Ishikawa (cell line): ENCODE measurements at regions not wholly inside any gene's neighbourhood (a gene's known extent, or its start where the extent isn't known, plus 50 kb on each side); places are given as distances from the start of the nearest gene placed in this dataset.

Source experiments
- CEBPB ChIP-seq: IDR thresholded peaks from 2 replicates; pipeline ENCODE4 v1.6.1; 2012
- EGR1 ChIP-seq: IDR thresholded peaks from 2 replicates; pipeline ENCODE4 v1.6.1; 2012
- EP300 ChIP-seq: IDR thresholded peaks from 2 replicates; pipeline ENCODE4 v1.6.1; 2012; ENCODE audit warnings: borderline replicate concordance
- FOXM1 ChIP-seq: IDR thresholded peaks from 2 replicates; pipeline ENCODE4 v1.6.1; 2012; ENCODE audit warnings: low read depth, borderline replicate concordance
- NFIC ChIP-seq: IDR thresholded peaks from 2 replicates; pipeline ENCODE4 v1.6.1; 2012
- RAD21 ChIP-seq: IDR thresholded peaks from 2 replicates; pipeline ENCODE4 v1.6.1; 2012; ENCODE audit warnings: low read depth
- TAF1 ChIP-seq: IDR thresholded peaks from 2 replicates; pipeline ENCODE4 v1.6.1; 2012; ENCODE audit warnings: low read depth, mild to moderate bottlenecking
- TEAD4 ChIP-seq: IDR thresholded peaks from 2 replicates; pipeline ENCODE4 v1.6.1; 2012
- YY1 ChIP-seq: IDR thresholded peaks from 2 replicates; pipeline ENCODE4 v1.6.1; 2012; ENCODE audit warnings: low read depth
- ZBTB7A ChIP-seq: IDR thresholded peaks from 2 replicates; pipeline ENCODE4 v1.6.1; 2012; ENCODE audit warnings: low read depth
- TF ChIP-seq, protein P1 (sequence below): IDR thresholded peaks from 2 replicates; pipeline ENCODE4 v1.6.1; 2012; ENCODE audit warnings: low read depth, mild to moderate bottlenecking
- TF ChIP-seq, protein P2 (sequence below): IDR thresholded peaks from 2 replicates; pipeline ENCODE4 v1.6.1; 2012

DNA sequence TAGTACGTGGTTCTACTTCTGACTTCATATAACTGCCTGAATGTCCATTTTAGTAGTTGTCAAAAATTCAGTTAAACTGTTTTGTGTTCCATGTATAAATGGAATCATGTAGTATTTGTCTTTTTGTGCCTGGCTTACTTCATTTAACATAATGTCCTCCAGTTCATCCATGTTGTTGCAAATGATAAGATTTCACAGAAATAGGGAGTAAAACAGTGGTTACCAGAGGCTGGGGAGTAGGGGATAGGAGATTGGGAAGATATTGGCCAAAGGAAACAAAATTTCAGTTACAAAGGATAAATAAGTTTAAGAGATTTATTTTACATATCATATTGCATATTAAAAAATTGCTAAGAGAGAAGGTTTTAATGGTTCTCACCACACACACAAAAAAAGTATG is 425.0 kb upstream of the MEF2C start:
- TF ChIP-seq RAD21 (no peak), FOXM1 (no peak), ZBTB7A (no peak), NFIC (no peak), EP300 (no peak), CEBPB (no peak), EGR1 (no peak), YY1 (no peak), TAF1 (no peak), TEAD4 (no peak)
- TF ChIP-seq, protein P1, sequence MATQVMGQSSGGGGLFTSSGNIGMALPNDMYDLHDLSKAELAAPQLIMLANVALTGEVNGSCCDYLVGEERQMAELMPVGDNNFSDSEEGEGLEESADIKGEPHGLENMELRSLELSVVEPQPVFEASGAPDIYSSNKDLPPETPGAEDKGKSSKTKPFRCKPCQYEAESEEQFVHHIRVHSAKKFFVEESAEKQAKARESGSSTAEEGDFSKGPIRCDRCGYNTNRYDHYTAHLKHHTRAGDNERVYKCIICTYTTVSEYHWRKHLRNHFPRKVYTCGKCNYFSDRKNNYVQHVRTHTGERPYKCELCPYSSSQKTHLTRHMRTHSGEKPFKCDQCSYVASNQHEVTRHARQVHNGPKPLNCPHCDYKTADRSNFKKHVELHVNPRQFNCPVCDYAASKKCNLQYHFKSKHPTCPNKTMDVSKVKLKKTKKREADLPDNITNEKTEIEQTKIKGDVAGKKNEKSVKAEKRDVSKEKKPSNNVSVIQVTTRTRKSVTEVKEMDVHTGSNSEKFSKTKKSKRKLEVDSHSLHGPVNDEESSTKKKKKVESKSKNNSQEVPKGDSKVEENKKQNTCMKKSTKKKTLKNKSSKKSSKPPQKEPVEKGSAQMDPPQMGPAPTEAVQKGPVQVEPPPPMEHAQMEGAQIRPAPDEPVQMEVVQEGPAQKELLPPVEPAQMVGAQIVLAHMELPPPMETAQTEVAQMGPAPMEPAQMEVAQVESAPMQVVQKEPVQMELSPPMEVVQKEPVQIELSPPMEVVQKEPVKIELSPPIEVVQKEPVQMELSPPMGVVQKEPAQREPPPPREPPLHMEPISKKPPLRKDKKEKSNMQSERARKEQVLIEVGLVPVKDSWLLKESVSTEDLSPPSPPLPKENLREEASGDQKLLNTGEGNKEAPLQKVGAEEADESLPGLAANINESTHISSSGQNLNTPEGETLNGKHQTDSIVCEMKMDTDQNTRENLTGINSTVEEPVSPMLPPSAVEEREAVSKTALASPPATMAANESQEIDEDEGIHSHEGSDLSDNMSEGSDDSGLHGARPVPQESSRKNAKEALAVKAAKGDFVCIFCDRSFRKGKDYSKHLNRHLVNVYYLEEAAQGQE, result no peak
- TF ChIP-seq, protein P2, sequence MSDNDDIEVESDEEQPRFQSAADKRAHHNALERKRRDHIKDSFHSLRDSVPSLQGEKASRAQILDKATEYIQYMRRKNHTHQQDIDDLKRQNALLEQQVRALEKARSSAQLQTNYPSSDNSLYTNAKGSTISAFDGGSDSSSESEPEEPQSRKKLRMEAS, result no peak
